ENCODE measurements at regions not wholly inside any gene's neighbourhood (a gene's known extent, or its start where the extent isn't known, plus 50 kb on each side); places are given as distances from the start of the nearest gene placed in this dataset.
"Not testable (repeated sequence)": the region's sequence is repeated elsewhere in the genome, so short reads cannot be mapped to it uniquely, and the experiment has no call there.

DNA sequence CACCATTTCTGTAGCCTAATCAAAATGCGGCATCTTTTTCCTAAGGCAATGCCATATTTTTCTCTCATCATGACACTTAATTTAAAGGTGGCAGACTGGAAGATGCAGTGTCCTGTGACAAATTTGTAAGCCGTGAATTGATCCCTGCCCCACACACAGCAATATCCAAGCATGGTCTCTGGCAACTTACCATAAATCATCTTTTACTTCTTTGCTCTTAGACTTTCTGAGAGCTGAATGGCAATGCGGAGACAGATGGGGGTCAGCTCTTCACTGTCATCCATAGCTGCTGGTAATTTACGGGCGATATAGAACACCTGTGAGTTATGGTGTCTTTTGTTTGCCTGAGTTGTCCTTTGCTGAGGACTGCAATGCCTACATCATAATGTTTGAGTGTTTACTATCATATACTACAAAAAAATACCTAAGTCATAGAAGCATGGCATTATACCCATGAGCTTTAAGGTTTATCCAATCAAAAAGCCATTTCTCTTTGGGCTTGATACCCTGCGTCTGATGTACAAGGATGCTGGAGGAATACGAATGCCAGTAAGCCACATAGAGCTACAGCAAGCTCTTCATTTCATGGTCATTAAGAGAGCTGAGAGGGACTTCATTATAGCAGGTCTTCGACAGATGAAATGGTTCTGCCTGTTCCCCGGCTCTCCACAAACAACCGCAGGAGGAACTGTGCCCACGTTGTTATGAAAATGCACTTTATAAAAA, 148.1 kb downstream of the TRIML1 start:
- no peak for DNase-seq

DNA sequence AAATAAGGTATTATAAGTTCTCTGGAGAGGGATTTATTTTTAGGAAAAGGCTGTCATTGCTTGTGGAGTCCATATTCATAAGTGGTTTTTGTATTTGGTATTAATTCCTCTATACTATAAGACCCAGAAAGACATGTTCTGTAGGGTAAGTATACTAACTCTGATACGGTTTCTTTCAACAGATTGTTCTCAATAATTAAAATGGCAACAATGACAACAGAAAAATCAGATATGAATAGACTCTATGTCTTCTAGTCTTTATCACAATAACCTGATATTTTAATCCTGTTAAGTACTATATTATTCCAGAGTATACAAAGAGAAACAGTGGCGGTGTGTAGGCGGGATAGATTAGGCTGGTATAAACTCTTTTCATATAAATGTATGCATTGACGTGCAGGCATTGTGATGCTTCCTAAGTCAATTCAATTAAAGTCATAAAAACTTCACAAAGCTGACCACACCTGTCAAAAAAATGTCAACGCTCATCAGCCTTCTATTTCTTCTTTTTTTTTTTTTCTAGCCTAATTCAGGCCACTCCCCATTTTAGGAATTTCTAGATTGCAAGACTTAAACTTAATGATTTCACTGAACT, 150.4 kb downstream of the TRIML1 start:
- no peak for DNase-seq

DNA sequence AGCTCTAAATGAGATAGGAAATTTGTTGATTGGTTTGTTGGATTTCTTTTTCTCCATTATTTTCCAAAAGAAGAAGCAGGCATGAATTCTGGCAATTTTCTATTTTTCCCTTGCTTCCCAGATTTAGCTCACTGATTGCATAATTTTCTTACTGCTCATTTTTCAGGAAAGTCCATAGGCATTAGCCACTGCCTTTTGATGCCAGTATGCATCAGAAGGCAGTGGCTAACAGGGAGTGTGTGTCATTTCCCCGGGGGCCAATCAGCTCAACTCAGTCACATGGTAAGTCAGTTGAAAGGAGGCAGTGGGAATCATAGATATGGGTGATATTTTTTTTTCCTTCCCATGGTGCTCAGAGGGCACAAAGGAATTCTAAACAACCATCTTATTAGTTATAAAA, 156.7 kb downstream of the TRIML1 start:
- DNase-seq = no peak

DNA sequence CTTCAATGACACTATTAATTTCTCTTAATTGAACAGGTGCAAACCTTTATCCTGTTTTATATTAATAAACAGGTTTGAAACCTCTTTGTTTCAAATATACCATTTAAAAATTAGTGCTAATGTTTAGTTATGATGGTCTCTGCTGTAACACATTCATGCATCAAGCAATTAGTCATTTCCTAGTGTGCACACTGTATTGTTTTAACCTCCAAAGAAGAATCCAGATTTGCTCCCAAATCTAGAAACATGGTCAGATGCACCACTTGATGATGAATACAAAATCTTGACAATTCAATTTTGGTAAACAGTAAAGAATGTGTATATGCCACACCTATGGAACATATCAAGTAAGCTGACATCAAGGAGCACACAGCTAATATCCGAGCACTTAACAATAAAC, 157.1 kb downstream of the TRIML1 start:
- DNase-seq = no peak

DNA sequence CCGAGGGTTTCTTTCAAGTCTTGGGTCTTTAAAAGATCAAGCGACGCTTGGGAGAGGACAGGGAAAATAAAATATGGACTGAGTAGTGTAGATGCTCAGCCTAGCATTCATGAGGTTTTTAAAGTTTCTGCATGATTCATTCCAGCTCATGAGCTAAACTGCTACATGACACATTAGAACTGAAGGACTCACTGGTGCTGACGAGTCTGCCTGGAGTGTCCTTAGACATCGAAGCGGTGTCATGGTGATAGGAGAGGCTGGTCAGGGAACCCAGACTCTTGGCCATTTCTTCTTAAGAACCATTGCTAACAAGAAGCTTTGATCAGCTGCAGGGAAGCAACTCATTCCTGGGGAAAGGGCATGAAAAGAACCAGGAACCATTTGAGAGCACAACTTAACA, 158.6 kb downstream of the TRIML1 start:
- no peak for DNase-seq

DNA sequence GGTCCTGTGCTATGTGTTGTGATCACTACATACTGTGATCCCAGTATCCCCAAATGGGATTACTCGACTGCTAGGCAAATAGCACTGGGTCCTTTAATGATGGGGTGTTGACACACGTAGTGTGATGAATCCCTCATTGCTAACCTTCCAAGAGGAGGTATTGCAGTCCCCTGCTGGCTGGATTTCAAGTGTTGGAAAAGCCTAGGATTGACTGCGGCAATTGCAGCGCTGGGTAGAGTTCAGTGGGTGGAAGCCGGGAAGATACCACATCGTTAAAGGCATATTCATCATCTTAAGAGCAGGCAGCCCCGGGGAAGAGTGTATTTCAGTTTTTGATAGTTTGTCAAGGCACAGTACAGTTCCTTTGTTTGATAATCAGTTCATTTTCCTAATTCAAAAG, 159.9 kb downstream of the TRIML1 start:
- no peak for DNase-seq

DNA sequence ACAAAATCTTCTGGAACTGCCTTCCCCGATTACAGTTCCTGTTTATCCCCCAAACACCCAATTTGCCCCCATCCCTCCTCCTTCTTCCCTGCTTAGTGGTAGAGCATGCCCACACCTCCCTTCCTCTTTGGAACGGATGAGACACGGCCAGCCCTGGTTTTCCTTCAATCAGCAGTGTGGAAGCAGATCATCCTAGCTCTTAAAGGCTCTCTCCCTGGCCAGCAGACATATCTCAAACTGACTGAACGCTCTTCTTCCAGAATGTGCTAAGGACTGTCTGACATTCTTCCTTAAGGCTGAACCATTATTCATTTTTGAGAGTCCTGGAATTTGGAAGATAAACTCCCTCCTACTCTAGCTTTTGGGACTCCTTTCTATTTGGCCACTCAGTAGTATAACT, 161.1 kb downstream of the TRIML1 start:
- no peak for DNase-seq

DNA sequence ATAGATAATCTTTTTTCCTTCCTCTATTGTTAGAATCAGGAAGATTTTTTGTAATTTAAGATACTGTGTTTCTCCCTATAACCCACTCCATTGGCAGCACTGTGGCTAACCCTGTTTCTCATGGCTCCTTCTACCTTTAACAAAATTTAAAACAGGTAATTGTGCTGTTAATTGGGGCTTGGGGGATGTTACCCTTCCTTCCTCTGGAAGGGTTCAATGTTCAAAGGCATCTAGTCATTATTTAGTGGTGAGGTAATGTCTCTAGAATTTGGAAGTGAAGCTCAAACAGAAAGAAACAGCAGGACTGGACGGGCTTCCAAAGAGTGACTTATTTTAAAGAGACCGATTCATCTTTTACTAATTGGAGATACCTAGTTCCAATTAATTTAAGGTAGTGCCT, 166.4 kb downstream of the TRIML1 start:
- no peak for DNase-seq

DNA sequence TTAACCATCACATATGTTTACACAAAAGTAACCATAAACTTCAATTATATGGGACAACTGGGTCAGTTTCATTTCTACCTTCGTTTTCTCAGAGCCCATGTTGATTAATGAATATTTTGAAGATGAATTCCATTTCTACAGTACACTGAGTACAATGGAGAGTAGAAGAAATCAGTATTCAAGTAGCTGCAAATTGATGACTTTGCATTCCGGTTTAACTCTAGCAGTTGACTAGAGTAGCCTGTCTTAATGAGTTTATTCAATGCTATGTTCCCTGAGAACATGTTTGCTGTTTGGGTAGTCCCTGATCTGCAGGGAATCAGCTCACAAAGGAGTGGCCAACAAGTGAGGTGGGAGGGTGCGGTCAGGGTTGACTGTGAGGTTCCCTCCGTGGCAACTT, 168.3 kb downstream of the TRIML1 start:
- DNase-seq = no peak

DNA sequence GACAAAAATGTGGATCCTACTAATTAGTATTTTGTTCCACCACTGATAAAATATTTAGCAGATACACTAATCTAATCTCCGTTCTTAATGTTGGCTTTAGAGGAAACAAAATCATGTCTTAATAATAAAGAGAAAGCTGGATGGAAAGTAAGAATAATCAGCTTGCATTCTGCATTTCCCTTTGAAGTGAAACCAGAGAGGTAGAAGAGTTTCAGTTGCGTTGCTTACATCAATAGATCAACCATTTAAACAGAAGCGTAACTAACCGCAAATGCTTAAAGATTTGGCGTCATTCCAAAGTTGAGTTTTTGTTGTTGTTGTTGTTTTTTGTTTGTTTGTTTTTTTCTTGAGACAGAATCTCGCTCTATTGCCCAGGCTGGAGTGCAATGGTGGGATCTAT, 168.9 kb downstream of the TRIML1 start:
- no peak for DNase-seq

DNA sequence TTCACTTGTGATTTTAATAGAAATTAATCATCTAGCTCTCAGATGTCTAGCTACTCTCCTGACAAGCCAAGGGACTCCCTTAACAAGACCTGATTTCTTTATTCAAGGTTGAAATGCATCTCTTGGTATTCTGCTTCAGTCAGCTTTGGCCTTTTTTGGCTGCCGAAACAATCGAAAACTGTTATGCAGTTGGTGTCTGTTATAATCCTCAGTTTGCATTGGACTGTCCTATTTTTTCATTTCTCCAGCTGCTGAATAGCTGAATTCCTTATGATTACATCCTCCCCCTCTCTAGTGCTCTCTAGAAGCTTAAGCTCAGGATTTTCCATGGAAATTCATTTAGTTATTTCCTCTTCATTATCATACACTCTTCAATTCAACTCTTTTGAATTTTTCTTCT, 177.2 kb downstream of the TRIML1 start:
- DNase-seq = no peak

DNA sequence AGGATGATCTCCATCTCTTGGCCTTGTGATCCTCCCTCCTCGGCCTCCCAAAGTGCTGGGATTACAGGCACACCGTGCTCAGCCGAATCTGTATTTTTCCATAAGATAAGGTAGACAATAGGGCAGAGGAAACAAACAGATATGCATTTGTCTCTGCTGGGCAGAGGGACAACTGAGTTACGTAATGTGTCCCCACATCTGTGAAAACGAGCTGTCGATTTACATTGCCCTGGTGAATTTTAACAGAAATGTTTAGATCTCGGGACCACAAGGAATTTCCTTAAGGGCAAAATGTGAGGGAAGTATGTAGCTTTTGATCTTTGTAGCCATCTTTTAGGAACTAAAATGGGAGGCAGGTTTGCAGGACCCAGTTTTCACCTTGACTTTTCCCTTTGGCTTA, 189.7 kb downstream of the TRIML1 start:
- DNase-seq = no peak

DNA sequence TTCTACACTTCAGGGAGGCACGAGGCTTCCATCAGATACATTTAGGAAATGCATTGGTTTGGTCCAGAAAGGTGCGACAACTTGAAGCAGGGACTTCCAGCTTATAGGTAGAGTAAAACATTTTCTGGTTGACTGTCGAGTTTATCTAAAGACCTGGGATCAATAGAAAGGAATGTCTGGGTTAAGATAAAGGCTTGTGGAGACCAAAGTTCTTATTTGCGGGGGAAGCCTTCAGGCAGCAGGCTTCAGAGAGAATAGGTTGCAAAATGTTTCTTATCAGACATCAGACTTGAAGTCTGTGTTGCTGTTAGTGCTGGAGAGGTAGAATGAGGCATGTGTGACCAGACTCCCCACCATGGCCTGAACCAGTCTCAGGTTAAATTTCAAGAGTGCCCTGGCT, 190.3 kb downstream of the TRIML1 start:
- no peak for DNase-seq

DNA sequence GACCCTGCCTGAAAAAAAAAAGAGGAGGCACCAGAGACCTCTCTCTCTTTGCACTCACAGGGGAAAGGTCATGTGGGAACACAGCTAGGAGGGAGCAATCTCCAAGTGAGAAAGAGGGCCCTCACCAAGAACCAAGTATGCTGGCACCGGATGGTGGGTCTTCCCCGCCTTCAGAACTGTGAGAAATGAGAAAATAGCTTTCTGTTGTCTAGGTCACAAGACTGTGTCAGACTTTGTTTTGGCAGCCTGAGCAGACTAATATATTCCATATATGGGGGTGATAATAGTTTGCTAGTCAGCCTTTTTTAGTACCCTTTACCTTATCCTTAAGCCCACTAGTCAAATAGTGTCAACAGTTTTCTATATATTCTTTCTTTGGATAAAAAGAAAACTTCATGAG, 193.0 kb downstream of the TRIML1 start:
- no peak for DNase-seq

DNA sequence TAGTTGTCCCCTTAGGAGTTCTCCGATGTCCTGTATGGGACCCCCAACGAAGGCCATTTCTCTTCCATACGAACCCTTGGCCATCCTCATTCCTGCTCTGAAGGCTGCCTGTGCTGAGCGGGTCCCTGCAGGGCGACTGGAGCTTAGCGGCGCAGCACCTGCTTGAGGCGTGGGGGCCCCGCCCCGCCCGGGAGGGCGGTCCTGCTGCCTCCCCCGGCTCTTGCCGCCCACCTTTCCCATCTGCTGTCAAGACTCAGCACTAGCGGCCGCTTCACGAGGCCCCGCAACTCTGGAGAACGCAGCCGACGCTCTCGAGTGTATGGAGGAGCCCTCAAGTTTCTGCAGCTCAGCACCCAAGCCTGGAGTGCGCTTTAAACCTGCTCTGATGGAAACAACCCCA, 197.7 kb downstream of the TRIML1 start:
- DNase-seq = no peak

DNA sequence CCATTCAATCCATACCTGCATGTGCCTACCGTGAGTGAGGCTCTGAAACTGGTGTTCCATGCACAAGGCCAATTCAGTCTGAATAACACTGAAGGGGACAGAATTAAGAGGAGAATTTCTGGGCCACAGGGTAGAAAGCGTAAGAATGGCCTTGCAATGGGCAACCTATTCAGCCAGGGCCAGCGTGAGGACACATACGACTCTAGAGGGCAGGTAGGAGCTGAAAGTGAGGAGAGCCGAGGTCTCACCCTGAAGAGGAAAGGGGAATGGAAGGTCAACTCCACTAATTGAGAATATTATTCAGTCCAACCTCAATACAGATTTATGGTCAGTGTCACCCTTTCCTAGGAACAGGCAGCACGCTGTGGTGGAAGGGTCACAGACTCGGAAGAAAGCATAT, 202.2 kb downstream of the TRIML1 start:
- DNase-seq = no peak

DNA sequence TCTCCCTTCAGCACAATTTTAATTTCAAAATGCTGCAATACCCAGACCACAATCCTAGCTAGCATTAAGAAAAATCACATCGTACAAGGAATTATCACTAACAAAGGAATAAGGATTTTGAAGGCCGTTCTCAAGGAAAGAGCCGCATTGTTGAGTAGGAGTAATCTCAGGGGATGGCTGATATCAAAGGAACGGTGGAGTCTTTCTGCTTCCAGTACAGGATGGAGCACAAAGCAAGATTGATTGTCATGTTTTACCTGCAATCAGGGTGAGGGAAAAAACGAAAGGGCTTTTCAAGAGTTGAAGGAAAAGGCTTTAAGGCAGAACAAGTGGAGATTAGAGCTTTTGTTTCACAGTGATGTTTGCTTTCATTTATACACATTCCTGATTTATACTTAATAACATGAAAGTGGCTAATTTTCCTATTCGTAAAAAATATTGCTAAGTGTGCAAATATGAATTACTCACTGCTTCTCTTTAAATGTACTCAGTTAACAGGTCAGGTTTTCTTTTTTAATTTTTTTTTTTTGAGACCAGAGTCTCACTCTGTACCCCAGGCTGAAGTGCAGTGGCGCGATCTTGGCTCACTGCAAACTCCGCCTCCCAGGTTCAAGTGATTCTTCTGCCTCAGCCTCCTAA, 207.0 kb downstream of the TRIML1 start:
- DNase-seq = no peak

DNA sequence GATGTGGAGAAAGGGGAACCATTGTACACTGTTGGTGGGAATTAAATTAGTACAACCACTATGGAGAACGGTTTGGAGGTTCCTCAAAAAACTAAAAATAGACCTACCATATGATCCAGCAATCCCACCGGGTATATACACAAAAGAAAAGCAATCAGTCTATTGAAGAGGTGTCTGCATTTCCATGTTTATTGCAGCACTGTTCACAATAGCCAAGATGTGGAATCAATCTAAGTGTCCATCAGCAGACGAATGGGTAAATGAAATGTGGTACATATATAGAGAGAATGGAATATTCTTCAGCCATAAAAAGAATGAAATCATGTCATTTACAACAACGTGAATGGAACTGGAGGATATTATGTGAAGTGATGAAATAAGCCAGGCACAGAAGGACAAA, 208.1 kb downstream of the TRIML1 start:
- no peak for DNase-seq

DNA sequence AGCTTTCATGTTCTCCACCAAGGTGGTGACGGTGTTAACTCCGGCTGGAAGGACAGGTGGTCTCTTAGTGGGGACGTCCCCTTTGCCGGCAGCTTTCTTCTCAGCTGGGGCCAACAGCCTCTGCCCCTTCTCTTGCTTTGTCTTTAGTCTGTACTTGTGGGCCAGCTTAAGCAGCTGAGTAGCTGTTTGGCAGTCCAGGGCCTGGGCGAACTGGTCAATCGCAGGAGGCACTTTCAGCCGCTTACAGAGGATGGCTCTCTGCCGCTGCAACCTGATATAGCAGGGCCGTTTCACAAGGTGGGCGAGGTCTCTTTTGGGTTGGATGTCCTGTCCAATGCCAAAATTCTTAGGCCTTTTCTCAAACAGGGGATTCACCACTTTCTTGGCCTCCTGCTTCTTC, 210.3 kb downstream of the TRIML1 start:
- DNase-seq = not testable (repeated sequence)

DNA sequence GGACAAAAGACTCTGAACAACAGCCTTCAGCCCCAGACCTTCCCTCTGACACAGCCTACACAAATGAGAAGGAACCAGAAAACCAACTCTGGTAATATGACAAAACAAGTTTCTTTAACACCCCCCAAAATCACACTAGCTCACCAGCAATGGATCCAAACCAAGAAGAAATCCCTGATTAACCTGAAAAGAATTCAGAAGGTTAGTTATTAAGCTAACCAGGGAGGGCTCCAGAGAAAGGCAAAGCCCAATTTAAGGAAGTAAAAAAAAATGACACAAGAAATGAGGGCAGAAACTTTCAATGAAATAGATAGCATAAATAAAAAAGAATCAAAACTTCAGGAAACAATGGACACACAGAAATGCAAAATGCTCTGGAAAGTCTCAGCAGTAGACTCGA, 224.0 kb downstream of the TRIML1 start:
- DNase-seq = no peak

DNA sequence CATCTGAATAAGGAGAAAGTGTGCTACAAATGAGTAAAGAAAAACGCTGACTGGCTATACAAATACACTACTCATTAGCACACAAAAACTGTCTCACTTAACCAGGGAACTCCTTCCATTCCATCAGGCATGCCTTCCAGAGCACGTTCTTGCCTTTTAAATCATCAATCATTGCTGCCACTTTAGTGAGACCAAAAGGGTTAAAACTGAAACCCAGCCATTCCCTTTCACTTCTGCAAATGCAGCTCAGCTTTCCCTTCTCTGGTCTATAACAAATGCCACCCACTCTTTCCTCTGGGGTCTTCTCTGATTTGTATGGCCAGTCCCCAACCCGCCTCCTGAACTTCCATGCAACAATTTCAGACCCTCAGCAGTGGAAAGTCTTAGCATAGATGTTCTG, 231.5 kb downstream of the TRIML1 start:
- no peak for DNase-seq

DNA sequence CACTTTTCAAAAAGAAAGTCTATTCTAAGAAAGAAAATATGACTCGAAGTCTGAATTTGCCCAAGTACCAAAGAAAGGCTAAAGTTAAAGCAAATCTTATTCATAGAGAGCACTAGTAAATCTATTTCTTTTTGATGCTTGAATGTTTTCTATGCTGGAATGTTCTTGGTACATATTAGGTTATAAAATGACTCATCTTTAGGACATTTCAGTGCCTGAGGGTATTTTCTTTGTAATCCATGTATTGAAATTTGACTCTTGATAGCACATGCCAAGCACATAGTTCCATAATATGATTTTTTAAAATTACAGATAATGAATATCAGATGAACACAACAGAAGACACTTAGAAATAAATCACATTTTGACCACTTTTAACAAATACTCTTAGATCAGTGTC, 232.8 kb downstream of the TRIML1 start:
- DNase-seq = no peak

DNA sequence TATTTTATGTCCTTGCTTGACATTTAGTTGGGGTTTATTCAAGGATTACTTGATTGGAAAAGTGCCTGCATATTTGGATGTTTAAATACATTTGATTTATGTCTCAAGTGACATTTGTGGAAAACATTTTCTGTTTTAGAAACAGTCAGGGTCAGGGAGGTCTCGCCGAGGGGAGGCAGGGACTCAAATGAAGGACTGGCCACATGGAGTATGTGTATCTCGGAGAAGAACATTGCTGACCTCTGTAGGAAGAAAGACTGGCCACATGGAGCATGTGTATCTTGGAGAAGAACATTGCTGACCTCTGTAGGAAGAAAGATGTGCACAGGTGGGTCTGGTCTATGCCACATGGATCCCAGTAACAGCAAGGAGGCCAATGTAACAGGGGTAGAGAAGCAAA, 233.6 kb downstream of the TRIML1 start:
- DNase-seq = no peak

DNA sequence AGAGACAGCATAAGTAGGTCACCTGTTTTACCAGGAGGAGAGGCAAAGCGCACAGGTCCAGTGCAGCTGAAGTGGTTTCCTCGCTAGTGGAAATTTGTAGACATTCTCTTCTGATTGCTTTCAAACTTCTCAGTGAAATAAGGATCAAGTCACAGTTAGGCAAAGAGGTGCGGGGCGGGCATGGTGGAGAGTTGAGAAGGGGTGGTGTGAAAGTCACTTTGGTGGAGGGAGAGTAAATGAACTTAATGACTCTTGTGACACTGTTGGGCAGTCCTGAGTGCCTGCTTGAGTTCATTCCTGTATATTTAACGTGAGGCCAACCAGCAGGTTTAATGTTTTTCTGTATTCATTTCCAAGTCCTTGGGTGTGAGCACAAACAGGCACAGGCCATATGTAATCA, 235.6 kb downstream of the TRIML1 start:
- no peak for DNase-seq

DNA sequence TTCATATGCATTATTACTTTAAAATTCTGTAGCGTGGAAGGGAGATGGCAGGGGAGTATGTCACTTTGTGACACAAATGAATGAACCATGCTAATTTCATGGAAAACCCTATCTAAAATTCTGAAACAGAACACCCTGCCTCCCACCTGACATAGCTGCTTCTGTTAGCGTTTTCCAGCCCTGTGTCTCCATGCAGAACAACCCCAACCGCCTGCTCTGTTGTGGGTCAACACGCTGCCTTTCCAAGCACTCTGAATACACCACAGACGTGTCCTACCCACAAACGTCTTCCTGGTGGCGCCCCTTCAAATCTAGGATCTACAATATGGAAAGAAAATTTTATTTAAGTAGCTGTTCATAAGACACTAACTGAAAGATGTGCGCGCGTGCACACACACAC, 238.6 kb downstream of the TRIML1 start:
- DNase-seq = no peak

Data from NCI-H1694 treated with DMSO at 0.1 percent for 48 hours (cell line).